PC-9 (cell line): ENCODE measurements at regions not wholly inside any gene's neighbourhood (a gene's known extent, or its start where the extent isn't known, plus 50 kb on each side); places are given as distances from the start of the nearest gene placed in this dataset.

Source experiments
- BruUV-seq: library from RNA; stranded (reverse); fragments of 400-500 nt; replicated peaks from 2 replicates; lab custom pipeline; 2021; lab: Mats Ljungman, UMichigan
- CTCF ChIA-PET: fragments of 300-600 bp; sonication (Branson Sonifier 250); formaldehyde crosslinking; loops from one replicate; lab custom pipeline; 2022; ENCODE audit warnings: antibody characterized with exemption; lab: Charles Lee
- POLR2A ChIA-PET: fragments of 300-600 bp; sonication (Branson Sonifier 250); formaldehyde crosslinking; loops from one replicate; lab custom pipeline; 2022; ENCODE audit warnings: antibody characterized with exemption; ENCODE audit not compliant: unreplicated experiment; lab: Charles Lee
- DNase-seq, 2 experiments: peaks; one replicate each; pipeline versions ENCODE4 v3.0.0 to v3.0.0-alpha.2; 2015 to 2022; ENCODE audit warnings: mixed read lengths in 1 of 2
- H2AFZ ChIP-seq: fragments of 200-600 bp; sonication (generic); 2 replicates; pipeline ENCODE4 v1.8.1; 2017; ENCODE audit warnings: antibody characterized with exemption
- H3F3A ChIP-seq: fragments of 200-600 bp; sonication (generic); 2 replicates; pipeline ENCODE4 v1.8.1; 2017; ENCODE audit warnings: antibody characterized with exemption, mild to moderate bottlenecking, low read depth; ENCODE audit not compliant: insufficient read depth
- H3K27ac ChIP-seq: fragments of 200-600 bp; sonication (generic); 2 replicates; pipeline ENCODE4 v1.6.1; 2016; ENCODE audit warnings: mixed run types
- H3K27me3 ChIP-seq: fragments of 200-600 bp; sonication (generic); 2 replicates; pipeline ENCODE4 v1.6.1; 2016; ENCODE audit warnings: low read depth, mixed run types; ENCODE audit not compliant: insufficient read depth
- H3K36me3 ChIP-seq: fragments of 200-600 bp; sonication (generic); 2 replicates; pipeline ENCODE4 v1.6.1; 2016; ENCODE audit warnings: low read depth, mixed run types
- H3K4me1 ChIP-seq: fragments of 200-600 bp; sonication (generic); replicated peaks from 2 replicates; pipeline ENCODE4 v1.6.1; 2016; ENCODE audit warnings: mixed run types; ENCODE audit not compliant: insufficient read depth
- H3K4me2 ChIP-seq: fragments of 200-600 bp; sonication (generic); 2 replicates; pipeline ENCODE4 v1.6.1; 2017; ENCODE audit warnings: mixed run types
- H3K4me3 ChIP-seq: fragments of 200-600 bp; sonication (generic); 2 replicates; pipeline ENCODE4 v1.6.1; 2016; ENCODE audit warnings: mixed run types
- H3K79me2 ChIP-seq: fragments of 200-600 bp; sonication (generic); 2 replicates; pipeline ENCODE4 v1.6.1; 2017; ENCODE audit warnings: low read depth, mixed run types
- H3K9me2 ChIP-seq: fragments of 200-600 bp; sonication (generic); 2 replicates; pipeline ENCODE4 v1.8.1; 2017; ENCODE audit warnings: mild to moderate bottlenecking; ENCODE audit not compliant: insufficient read depth
- H3K9me3 ChIP-seq: fragments of 200-600 bp; sonication (generic); 2 replicates; pipeline ENCODE4 v1.8.1; 2016; ENCODE audit warnings: low read depth; ENCODE audit not compliant: insufficient read depth
- H4K20me1 ChIP-seq: fragments of 200-600 bp; sonication (generic); 2 replicates; pipeline ENCODE4 v1.8.1; 2017; ENCODE audit not compliant: insufficient read depth
- CTCF ChIP-seq: fragments of 200-600 bp; sonication (generic); conservative IDR thresholded peaks from 2 replicates; pipeline ENCODE4 v1.6.1; 2017; ENCODE audit warnings: mixed run types, antibody characterized with exemption, mild to moderate bottlenecking, moderate library complexity
- EZH2 ChIP-seq: fragments of 200-600 bp; sonication (generic); IDR thresholded peaks from 2 replicates; pipeline ENCODE4 v1.8.0; 2017; ENCODE audit warnings: antibody characterized with exemption, low read depth
- intact Hi-C: fragments of 100-400 bp; cut with micrococcal nuclease; formaldehyde crosslinking; loops from one replicate; pipeline ENCODE4 v1.10.0; 2022; ENCODE audit not compliant: unreplicated experiment

DNA sequence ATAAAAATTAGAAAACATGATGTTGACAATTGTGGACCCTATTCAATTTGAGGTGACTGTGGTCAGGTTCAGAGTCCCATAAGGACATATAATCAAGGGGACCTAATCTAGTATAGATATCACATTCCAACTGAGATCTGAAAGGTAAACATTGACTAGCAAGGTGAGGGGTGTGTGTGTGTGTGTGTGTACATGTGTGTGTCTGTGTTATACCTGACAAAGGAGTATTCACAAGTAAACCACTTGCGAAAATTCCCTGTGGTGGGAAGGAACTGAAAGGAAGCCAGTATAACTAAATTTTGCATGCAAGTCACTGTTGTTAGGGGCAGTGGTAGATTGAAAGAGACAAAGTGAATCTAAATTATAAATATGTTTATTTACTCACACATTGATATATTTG is 723.7 kb downstream of the COL12A1 start:
- H2AFZ ChIP-seq: no peak overlapping the region
- ChIA-PET POLR2A (no interaction called here), CTCF (no interaction called here)
- no peaks in the 10 kb centered on the region for H3K9me3 ChIP-seq
- BruUV-seq: no TSS peak
- H3F3A ChIP-seq: no peaks in the 10 kb centered on the region
- H3K36me3 ChIP-seq: no peaks in the 10 kb centered on the region
- H3K9me2 ChIP-seq: no peaks in the 10 kb centered on the region
- TF ChIP-seq CTCF (no peak), EZH2 (no peak)
- H3K27ac ChIP-seq: no peak overlapping the region
- no peaks in the 10 kb centered on the region for H3K4me1 ChIP-seq
- no peak overlapping the region for H3K4me2 ChIP-seq
- no peaks in the 10 kb centered on the region for H4K20me1 ChIP-seq
- intact Hi-C loops: no loop called here
- H3K27me3 ChIP-seq: no peaks in the 10 kb centered on the region
- H3K79me2 ChIP-seq: no peaks in the 10 kb centered on the region
- DNase-seq: no peak
- H3K4me3 ChIP-seq: no peak overlapping the region

DNA sequence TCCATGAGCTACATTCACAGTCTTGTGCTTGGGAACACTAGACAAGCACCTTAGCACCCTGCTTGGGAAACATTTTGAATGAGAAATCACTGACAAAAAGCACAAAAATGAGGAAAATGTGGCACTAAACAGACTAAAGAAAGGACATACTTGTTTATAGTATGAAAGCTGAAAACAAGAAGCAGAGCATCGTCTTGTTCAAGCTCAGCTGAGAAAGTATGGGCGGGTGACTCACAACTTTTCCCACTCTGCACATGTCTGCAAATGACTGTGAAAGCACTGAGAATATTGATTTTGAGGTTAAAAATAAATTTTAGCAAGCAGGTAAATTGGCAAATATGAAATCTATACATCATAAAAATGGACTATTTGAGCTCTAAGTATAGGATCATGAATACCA is 725.3 kb downstream of the COL12A1 start:
- no TSS peak for BruUV-seq
- intact Hi-C loops: no loop called here
- TF ChIP-seq CTCF (no peak), EZH2 (no peak)

GRCh38 chr6:74479960-74480359 is 725.9 kb downstream of the COL12A1 start:
- Histone ChIP-seq H3K36me3 (no peaks in the 10 kb centered on the region), H3F3A (no peaks in the 10 kb centered on the region), H2AFZ (no peak overlapping the region), H3K4me1 (no peaks in the 10 kb centered on the region), H3K4me2 (no peak overlapping the region), H3K4me3 (no peak overlapping the region), H4K20me1 (no peaks in the 10 kb centered on the region), H3K9me2 (no peaks in the 10 kb centered on the region), H3K79me2 (no peaks in the 10 kb centered on the region), H3K27ac (no peak overlapping the region), H3K9me3 (no peaks in the 10 kb centered on the region), H3K27me3 (no peaks in the 10 kb centered on the region)
- BruUV-seq: no TSS peak
- no peak for TF ChIP-seq CTCF
- TF ChIP-seq EZH2: no peak
- ChIA-PET CTCF (no interaction called here), POLR2A (interaction anchor here (0.5 kb wide), 1 partner anchor 1262 kb away, joined by 4 read pairs; no protein-coding TSS in a partner anchor)
- intact Hi-C loops: no loop called here
- DNase-seq: no peak

More for the DNA sequence above, 725.3 kb downstream of the COL12A1 start:
- no peak for DNase-seq
- no peak overlapping the region for H2AFZ ChIP-seq
- no peaks in the 10 kb centered on the region for H3K4me1 ChIP-seq
- no peak overlapping the region for H3K4me2 ChIP-seq
- H3K27me3 ChIP-seq: no peaks in the 10 kb centered on the region
- H3K9me2 ChIP-seq: no peaks in the 10 kb centered on the region
- no peak overlapping the region for H3K4me3 ChIP-seq
- no peaks in the 10 kb centered on the region for H3K79me2 ChIP-seq
- CTCF ChIA-PET: no interaction called here
- no peak overlapping the region for H3K27ac ChIP-seq
- POLR2A ChIA-PET: interaction anchor here (0.5 kb wide), 1 partner anchor 1263 kb away, joined by 4 read pairs; no protein-coding TSS in a partner anchor
- H3F3A ChIP-seq: no peaks in the 10 kb centered on the region
- no peaks in the 10 kb centered on the region for H4K20me1 ChIP-seq
- H3K9me3 ChIP-seq: no peaks in the 10 kb centered on the region
- no peaks in the 10 kb centered on the region for H3K36me3 ChIP-seq
